ENCODE measurements at regions not wholly inside any gene's neighbourhood (a gene's known extent, or its start where the extent isn't known, plus 50 kb on each side); places are given as distances from the start of the nearest gene placed in this dataset.
A peak's percentile ranks its signal among the peaks of the same experiment; 100 is the strongest.

DNA sequence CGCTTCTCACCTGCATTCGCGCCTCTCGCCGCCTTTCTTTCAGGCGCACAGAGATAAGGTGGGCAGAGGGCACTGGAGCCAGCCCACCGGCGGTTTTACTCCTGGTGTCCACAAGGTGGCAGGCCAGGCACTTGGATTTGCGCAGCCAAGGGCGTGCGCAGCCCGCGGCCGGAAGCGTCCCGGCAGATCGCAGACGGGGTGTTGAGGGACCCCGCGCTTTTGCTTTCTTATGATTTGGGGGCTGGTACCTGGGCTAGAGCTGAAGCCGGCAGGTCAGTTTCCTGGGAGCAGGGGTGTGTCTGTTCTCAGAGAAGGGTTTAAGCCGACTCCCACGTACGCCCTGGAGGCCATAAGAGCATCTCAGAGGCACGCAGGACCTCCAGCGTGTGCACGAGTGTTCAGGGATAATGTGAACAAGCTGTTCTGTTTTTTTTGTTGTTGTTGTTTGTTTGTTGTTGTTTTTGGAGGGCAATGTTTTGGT is 305.6 kb upstream of the CXCR4 start:
- no peaks in the 10 kb centered on the region for H3K9me3 ChIP-seq (ENCODE audit: low read depth, low read length, poor library complexity, severe bottlenecking)
- intact Hi-C loops (cut with micrococcal nuclease; ENCODE audit: unreplicated experiment) = loop anchor here (2.0 to 10.0 kb wide), 3 partner anchors 241 to 1415 kb away; no protein-coding TSS in a partner anchor
- no TSS peak for BruUV-seq (replicated peaks)
- H3K4me1 ChIP-seq (ENCODE audit: insufficient read depth, low read length, poor library complexity, severe bottlenecking) = no peaks in the 10 kb centered on the region
- peak overlapping the region; percentile 25 for H3K4me3 ChIP-seq (ENCODE audit: low read depth, low read length, poor library complexity, severe bottlenecking)
- no peak overlapping the region for H3K27ac ChIP-seq (ENCODE audit: low read depth, low read length, poor library complexity, severe bottlenecking)
- POLR2A ChIA-PET (ENCODE audit: low non-redundant PET) = no interaction called here
- H3K27me3 ChIP-seq (replicated peaks; ENCODE audit: insufficient read depth, low read depth, low read length, poor library complexity) = peaks cover 61% of the 10 kb centered on the region
- CTCF ChIA-PET = no interaction called here
- DNase-seq (ENCODE audit: low spot score) = peak; percentile 73
- no peaks in the 10 kb centered on the region for H3K36me3 ChIP-seq (ENCODE audit: insufficient read depth, low read length, poor library complexity, severe bottlenecking)
- TF ChIP-seq, protein P1, sequence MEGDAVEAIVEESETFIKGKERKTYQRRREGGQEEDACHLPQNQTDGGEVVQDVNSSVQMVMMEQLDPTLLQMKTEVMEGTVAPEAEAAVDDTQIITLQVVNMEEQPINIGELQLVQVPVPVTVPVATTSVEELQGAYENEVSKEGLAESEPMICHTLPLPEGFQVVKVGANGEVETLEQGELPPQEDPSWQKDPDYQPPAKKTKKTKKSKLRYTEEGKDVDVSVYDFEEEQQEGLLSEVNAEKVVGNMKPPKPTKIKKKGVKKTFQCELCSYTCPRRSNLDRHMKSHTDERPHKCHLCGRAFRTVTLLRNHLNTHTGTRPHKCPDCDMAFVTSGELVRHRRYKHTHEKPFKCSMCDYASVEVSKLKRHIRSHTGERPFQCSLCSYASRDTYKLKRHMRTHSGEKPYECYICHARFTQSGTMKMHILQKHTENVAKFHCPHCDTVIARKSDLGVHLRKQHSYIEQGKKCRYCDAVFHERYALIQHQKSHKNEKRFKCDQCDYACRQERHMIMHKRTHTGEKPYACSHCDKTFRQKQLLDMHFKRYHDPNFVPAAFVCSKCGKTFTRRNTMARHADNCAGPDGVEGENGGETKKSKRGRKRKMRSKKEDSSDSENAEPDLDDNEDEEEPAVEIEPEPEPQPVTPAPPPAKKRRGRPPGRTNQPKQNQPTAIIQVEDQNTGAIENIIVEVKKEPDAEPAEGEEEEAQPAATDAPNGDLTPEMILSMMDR (conservative IDR thresholded peaks at IDR 0.05; ENCODE audit: low read depth, low read length) = peak; percentile 87
- no peak for TF ChIP-seq EZH2 (IDR thresholded peaks at IDR 0.05; ENCODE audit: borderline replicate concordance, low read depth, low read length, poor library complexity, severe bottlenecking)

GRCh38 chr2:136422512-136422911 is 304.6 kb upstream of the CXCR4 start:
- BruUV-seq (replicated peaks) = no TSS peak
- POLR2A ChIA-PET (ENCODE audit: low non-redundant PET) = no interaction called here
- CTCF ChIA-PET = no interaction called here
- intact Hi-C loops (cut with micrococcal nuclease; ENCODE audit: unreplicated experiment) = loop anchor here (2.0 to 10.0 kb wide), 3 partner anchors 242 to 1416 kb away; no protein-coding TSS in a partner anchor
- no peak for DNase-seq (ENCODE audit: low spot score)
- H3K27me3 ChIP-seq (replicated peaks; ENCODE audit: insufficient read depth, low read depth, low read length, poor library complexity) = peaks cover 71% of the 10 kb centered on the region
- H3K27ac ChIP-seq (ENCODE audit: low read depth, low read length, poor library complexity, severe bottlenecking) = no peak overlapping the region
- no peaks in the 10 kb centered on the region for H3K4me1 ChIP-seq (ENCODE audit: insufficient read depth, low read length, poor library complexity, severe bottlenecking)
- H3K9me3 ChIP-seq (ENCODE audit: low read depth, low read length, poor library complexity, severe bottlenecking) = no peaks in the 10 kb centered on the region
- no peak overlapping the region for H3K4me3 ChIP-seq (ENCODE audit: low read depth, low read length, poor library complexity, severe bottlenecking)
- H3K36me3 ChIP-seq (ENCODE audit: insufficient read depth, low read length, poor library complexity, severe bottlenecking) = no peaks in the 10 kb centered on the region
- TF ChIP-seq, protein P1 (conservative IDR thresholded peaks at IDR 0.05; ENCODE audit: low read depth, low read length) = no peak

DNA sequence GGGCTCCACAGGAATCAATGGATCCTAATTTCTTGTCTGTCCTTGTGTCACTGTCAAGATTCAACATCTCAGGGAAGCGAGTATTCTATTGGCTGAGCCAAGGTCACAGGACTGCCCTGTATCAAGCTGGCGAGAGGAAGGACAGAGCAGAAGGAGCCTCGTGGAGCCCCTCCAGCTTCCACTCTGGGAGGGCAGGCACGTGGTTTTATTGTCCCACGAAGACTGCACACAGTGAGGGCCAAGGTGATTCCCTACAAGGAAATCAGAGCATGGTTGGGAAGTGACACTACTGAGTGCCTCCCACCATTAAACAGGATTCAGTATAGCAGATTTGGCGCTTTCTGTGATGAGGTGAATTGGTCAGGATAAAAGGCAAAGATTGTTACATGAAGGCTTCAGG is 302.4 kb upstream of the CXCR4 start:
- intact Hi-C loops (cut with micrococcal nuclease; ENCODE audit: unreplicated experiment) = loop anchor here (5.0 to 10.0 kb wide), 2 partner anchors 244 to 322 kb away; no protein-coding TSS in a partner anchor
- no TSS peak for BruUV-seq (replicated peaks)
- CTCF ChIA-PET = no interaction called here
- H3K27ac ChIP-seq (ENCODE audit: low read depth, low read length, poor library complexity, severe bottlenecking) = no peak overlapping the region
- H3K27me3 ChIP-seq (replicated peaks; ENCODE audit: insufficient read depth, low read depth, low read length, poor library complexity) = peaks cover 63% of the 10 kb centered on the region
- DNase-seq (ENCODE audit: low spot score) = no peak
- no peaks in the 10 kb centered on the region for H3K36me3 ChIP-seq (ENCODE audit: insufficient read depth, low read length, poor library complexity, severe bottlenecking)
- H3K4me1 ChIP-seq (ENCODE audit: insufficient read depth, low read length, poor library complexity, severe bottlenecking) = no peaks in the 10 kb centered on the region
- no peaks in the 10 kb centered on the region for H3K9me3 ChIP-seq (ENCODE audit: low read depth, low read length, poor library complexity, severe bottlenecking)
- POLR2A ChIA-PET (ENCODE audit: low non-redundant PET) = no interaction called here
- no peak overlapping the region for H3K4me3 ChIP-seq (ENCODE audit: low read depth, low read length, poor library complexity, severe bottlenecking)
- no peak for TF ChIP-seq EZH2 (IDR thresholded peaks at IDR 0.05; ENCODE audit: borderline replicate concordance, low read depth, low read length, poor library complexity, severe bottlenecking)
- TF ChIP-seq, protein P1 (conservative IDR thresholded peaks at IDR 0.05; ENCODE audit: low read depth, low read length) = no peak
